Kidney (tissue), 13 donors: ENCODE measurements at regions not wholly inside any gene's neighbourhood (a gene's known extent, or its start where the extent isn't known, plus 50 kb on each side); places are given as distances from the start of the nearest gene placed in this dataset.

ENCODE experiments used
- DNase-seq, 5 donors: peaks; one replicate each; pipeline ENCODE4 v3.0.0-alpha.2; 2013 to 2020
- FAIRE-seq: peaks from 2 replicates; lab custom pipeline; 2012; peaks lifted over from hg19 to GRCh38; lab: Jason Lieb, UNC
- H3K27ac ChIP-seq, 2 donors: one replicate each; pipeline ENCODE4 v1.7.0; 2013; ENCODE audit warnings: low read depth in 2 of 2, low read length in 2 of 2, inconsistent platforms in 1 of 2
- H3K27me3 ChIP-seq: one replicate; pipeline ENCODE4 v1.7.1; 2013; ENCODE audit warnings: low read length, inconsistent platforms; ENCODE audit not compliant: control insufficient read depth, insufficient read depth
- H3K36me3 ChIP-seq, 3 donors: one replicate each; pipeline versions ENCODE4 v1.7.0 to v1.7.1; 2013; ENCODE audit warnings: low read length in 3 of 3, control low read depth in 1 of 3, inconsistent platforms in 1 of 3; ENCODE audit not compliant: insufficient read depth in 3 of 3, control insufficient read depth in 2 of 3
- H3K4me1 ChIP-seq, 3 donors: one replicate each; pipeline versions ENCODE4 v1.7.0 to v1.7.1; 2013; ENCODE audit warnings: low read length in 3 of 3, inconsistent platforms in 1 of 3, low read depth in 1 of 3; ENCODE audit not compliant: control insufficient read depth in 2 of 3, insufficient read depth in 2 of 3
- H3K4me3 ChIP-seq, 3 donors: one replicate each; pipeline versions ENCODE4 v1.7.0 to v1.8.1; 2013; ENCODE audit warnings: low read length in 3 of 3, control low read depth in 1 of 3, inconsistent platforms in 1 of 3
- H3K9ac ChIP-seq, 3 donors: one replicate each; pipeline versions ENCODE4 v1.7.0 to v1.7.1; 2013; ENCODE audit warnings: low read length in 3 of 3, control low read depth in 1 of 3, inconsistent platforms in 1 of 3
- H3K9me3 ChIP-seq, 3 donors: one replicate each; pipeline versions ENCODE4 v1.7.0 to v1.7.1; 2013; ENCODE audit warnings: low read length in 3 of 3, control low read depth in 1 of 3, inconsistent platforms in 1 of 3; ENCODE audit not compliant: control insufficient read depth in 2 of 3, insufficient read depth in 1 of 3
- intact Hi-C: fragments of 100-400 bp; cut with DNase I; formaldehyde crosslinking; loops from one replicate; pipeline ENCODE4 v1.11.1; 2022
- TF ChIP-seq, protein P1 (sequence below): IDR thresholded peaks from 3 replicates; pipeline ENCODE4 v1.5.1; 2012; ENCODE audit warnings: mild to moderate bottlenecking, moderate library complexity, borderline replicate concordance; ENCODE audit not compliant: insufficient read depth; ENCODE audit errors: extremely low read depth
- donor health status: control.
- donor health status: control.
- donor health status: control.
- donor health status: control.
- donor health status: control.
- donor health status: DM: yes; HTN: yes; CAD: no.
- donor health status: Normal renal cell carcinoma (clear cell type).

DNA sequence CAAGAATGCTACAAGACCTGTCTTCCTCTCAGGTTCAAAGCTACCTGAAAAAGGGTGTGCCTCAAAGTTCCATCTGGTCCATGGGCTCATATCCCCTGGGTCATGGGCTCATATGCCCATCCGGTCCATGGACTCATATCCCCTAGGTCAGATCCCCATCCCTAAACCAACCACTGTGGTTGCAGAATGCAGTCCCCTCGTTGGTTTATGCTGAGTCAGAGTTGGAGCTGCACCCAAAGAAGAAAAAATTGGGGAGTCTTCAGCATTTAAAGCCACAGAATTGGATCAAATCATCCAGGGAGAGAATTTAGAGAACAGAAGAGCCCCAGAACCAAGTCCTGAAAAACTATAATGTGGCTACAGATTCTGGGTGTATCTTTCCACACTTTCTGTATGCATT, 71.5 kb upstream of the IL12A start:
- Histone ChIP-seq H3K27me3 (no peaks in the 10 kb centered on the region), H3K4me1 (no peaks in the 10 kb centered on the region), H3K9me3 (no peaks in the 10 kb centered on the region), H3K9ac (no peak overlapping the region), H3K27ac (no peak overlapping the region), H3K4me3 (no peak overlapping the region), H3K36me3 (no peaks in the 10 kb centered on the region)
- intact Hi-C loops: no loop called here
- DNase-seq (no peak), FAIRE-seq (no peak)
- TF ChIP-seq, protein P1, sequence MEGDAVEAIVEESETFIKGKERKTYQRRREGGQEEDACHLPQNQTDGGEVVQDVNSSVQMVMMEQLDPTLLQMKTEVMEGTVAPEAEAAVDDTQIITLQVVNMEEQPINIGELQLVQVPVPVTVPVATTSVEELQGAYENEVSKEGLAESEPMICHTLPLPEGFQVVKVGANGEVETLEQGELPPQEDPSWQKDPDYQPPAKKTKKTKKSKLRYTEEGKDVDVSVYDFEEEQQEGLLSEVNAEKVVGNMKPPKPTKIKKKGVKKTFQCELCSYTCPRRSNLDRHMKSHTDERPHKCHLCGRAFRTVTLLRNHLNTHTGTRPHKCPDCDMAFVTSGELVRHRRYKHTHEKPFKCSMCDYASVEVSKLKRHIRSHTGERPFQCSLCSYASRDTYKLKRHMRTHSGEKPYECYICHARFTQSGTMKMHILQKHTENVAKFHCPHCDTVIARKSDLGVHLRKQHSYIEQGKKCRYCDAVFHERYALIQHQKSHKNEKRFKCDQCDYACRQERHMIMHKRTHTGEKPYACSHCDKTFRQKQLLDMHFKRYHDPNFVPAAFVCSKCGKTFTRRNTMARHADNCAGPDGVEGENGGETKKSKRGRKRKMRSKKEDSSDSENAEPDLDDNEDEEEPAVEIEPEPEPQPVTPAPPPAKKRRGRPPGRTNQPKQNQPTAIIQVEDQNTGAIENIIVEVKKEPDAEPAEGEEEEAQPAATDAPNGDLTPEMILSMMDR: no peak

DNA sequence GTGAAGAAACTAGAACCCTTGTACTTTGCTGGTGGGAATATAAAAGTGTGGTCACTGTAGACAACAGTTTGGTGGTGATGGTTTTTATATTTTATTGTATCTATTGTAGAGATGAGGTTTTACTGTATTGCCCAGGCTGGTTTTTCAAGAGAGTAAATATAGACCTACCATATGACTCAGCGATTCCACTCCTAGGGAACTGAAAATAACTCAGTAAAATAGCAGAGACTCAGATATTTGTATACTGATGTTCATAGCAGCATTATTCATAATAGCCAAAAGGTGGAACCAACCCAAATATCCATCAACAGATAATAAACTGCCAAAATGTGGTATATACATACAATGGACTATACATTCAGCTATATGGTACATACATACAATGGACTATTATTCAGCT, 68.8 kb upstream of the IL12A start:
- DNase-seq: no peak
- intact Hi-C loops: no loop called here
- no peak overlapping the region for H3K4me3 ChIP-seq
- no peaks in the 10 kb centered on the region for H3K4me1 ChIP-seq
- FAIRE-seq: no peak
- no peak overlapping the region for H3K27ac ChIP-seq
- no peaks in the 10 kb centered on the region for H3K36me3 ChIP-seq
- TF ChIP-seq, protein P1: no peak
- no peaks in the 10 kb centered on the region for H3K9me3 ChIP-seq
- H3K27me3 ChIP-seq: no peaks in the 10 kb centered on the region
- H3K9ac ChIP-seq: no peak overlapping the region

- Histone ChIP-seq H3K9me3 (no peaks in the 10 kb centered on the region), H3K9ac (no peak overlapping the region)
- TF ChIP-seq, protein P1: no peak
These were observed 66.3 kb upstream of the IL12A start for GRCh38 chr3:159922193-159922840.

DNA sequence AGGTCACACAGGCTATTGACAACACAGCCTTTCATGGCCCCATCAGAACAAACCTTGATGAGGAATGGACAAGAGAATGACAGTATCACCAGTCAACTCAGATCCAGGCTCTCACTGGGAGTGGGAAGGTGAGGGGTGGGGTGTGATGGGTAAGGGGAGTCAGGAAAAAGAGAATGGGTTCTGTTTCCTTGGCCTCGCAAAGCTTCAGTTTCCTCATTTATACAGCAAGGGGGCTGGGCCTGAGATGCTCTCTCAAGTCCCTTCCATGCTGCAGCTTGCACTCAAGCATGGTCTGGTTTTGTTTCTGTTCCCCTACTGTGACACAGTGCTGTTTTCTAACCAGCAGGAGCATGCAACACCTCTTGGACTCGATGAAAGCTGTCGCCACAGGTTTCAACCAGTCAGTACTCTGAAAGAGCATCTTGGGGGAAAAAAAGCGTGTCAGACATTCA, 65.7 kb upstream of the IL12A start:
- intact Hi-C loops: no loop called here
- no peaks in the 10 kb centered on the region for H3K27me3 ChIP-seq

More at GRCh38 chr3:159922193-159922840, 66.3 kb upstream of the IL12A start:
- Histone ChIP-seq H3K27me3 (no peaks in the 10 kb centered on the region), H3K27ac (no peak overlapping the region), H3K4me1 (no peaks in the 10 kb centered on the region), H3K36me3 (no peaks in the 10 kb centered on the region), H3K4me3 (no peak overlapping the region)
- intact Hi-C loops: no loop called here
- no peak for FAIRE-seq
- DNase-seq: no peak

More for the DNA sequence above, 65.7 kb upstream of the IL12A start:
- Histone ChIP-seq H3K27ac (no peak overlapping the region), H3K4me3 (no peak overlapping the region), H3K9me3 (no peaks in the 10 kb centered on the region), H3K36me3 (no peaks in the 10 kb centered on the region), H3K4me1 (no peaks in the 10 kb centered on the region), H3K9ac (no peak overlapping the region)
- DNase-seq: no peak
- FAIRE-seq: no peak
- TF ChIP-seq, protein P1: no peak
